ENCODE measurements at regions not wholly inside any gene's neighbourhood (a gene's known extent, or its start where the extent isn't known, plus 50 kb on each side); places are given as distances from the start of the nearest gene placed in this dataset.
"Not testable (repeated sequence)": the region's sequence is repeated elsewhere in the genome, so short reads cannot be mapped to it uniquely, and the experiment has no call there.

- H3K27ac Mint-ChIP-seq: no peak overlapping the region
- H3K27me3 Mint-ChIP-seq: peaks cover 4% of the 10 kb centered on the region
- H3K36me3 Mint-ChIP-seq (ENCODE audit: low read depth): no peaks in the 10 kb centered on the region
- no peak for ATAC-seq (replicated peaks)
- no peak overlapping the region for H3K4me3 Mint-ChIP-seq
- H3K4me1 Mint-ChIP-seq: no peaks in the 10 kb centered on the region
- no peaks in the 10 kb centered on the region for H3K9me3 Mint-ChIP-seq
These were observed 66.2 kb downstream of the SC5D start for GRCh38 chr11:121358760-121359159.

- no peak for ATAC-seq (replicated peaks)
- no peaks in the 10 kb centered on the region for H3K9me3 Mint-ChIP-seq
These were observed 67.0 kb downstream of the SC5D start for GRCh38 chr11:121359591-121359990.

GRCh38 chr11:121362955-121363354, 70.4 kb downstream of the SC5D start:
- H3K4me1 Mint-ChIP-seq: peaks cover 11% of the 10 kb centered on the region
- not testable (repeated sequence) for H3K36me3 Mint-ChIP-seq (ENCODE audit: low read depth); ATAC-seq (replicated peaks); H3K27ac Mint-ChIP-seq; H3K9me3 Mint-ChIP-seq; H3K27me3 Mint-ChIP-seq; H3K4me3 Mint-ChIP-seq

More at GRCh38 chr11:121359591-121359990, 67.0 kb downstream of the SC5D start:
- Mint-ChIP-seq H3K27ac (no peak overlapping the region), H3K4me1 (no peaks in the 10 kb centered on the region), H3K4me3 (no peak overlapping the region), H3K36me3 (ENCODE audit: low read depth) (no peaks in the 10 kb centered on the region), H3K27me3 (peaks cover 4% of the 10 kb centered on the region)

DNA sequence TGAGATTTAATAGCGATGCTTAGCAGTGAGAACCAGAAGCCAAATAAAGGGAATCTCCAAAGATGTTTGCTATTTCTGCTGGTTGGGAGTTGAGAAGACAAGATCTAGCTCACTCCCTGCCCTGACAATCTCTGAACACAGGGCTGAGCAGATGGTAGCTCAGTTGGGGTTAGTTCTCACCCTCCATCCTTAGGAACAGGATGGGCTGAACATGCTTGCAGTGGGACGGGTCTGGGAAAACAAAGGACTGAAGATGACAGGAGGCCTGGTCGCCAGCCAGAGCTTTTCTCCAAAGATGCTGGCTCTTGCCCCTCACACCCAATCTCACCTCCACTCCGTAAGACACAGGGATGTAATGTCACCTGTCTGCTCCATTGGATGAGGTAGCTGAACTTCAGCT, 72.7 kb downstream of the SC5D start:
- Mint-ChIP-seq H3K4me3 (no peak overlapping the region), H3K36me3 (ENCODE audit: low read depth) (no peaks in the 10 kb centered on the region), H3K27ac (no peak overlapping the region), H3K4me1 (peaks cover 12% of the 10 kb centered on the region), H3K27me3 (no peaks in the 10 kb centered on the region), H3K9me3 (no peaks in the 10 kb centered on the region)
- no peak for ATAC-seq (replicated peaks)

GRCh38 chr11:121366038-121366437, 73.5 kb downstream of the SC5D start:
- H3K27me3 Mint-ChIP-seq: no peaks in the 10 kb centered on the region
- ATAC-seq (replicated peaks): no peak
- peaks cover 12% of the 10 kb centered on the region for H3K4me1 Mint-ChIP-seq
- no peak overlapping the region for H3K27ac Mint-ChIP-seq
- no peak overlapping the region for H3K4me3 Mint-ChIP-seq
- H3K9me3 Mint-ChIP-seq: no peaks in the 10 kb centered on the region
- no peaks in the 10 kb centered on the region for H3K36me3 Mint-ChIP-seq (ENCODE audit: low read depth)

DNA sequence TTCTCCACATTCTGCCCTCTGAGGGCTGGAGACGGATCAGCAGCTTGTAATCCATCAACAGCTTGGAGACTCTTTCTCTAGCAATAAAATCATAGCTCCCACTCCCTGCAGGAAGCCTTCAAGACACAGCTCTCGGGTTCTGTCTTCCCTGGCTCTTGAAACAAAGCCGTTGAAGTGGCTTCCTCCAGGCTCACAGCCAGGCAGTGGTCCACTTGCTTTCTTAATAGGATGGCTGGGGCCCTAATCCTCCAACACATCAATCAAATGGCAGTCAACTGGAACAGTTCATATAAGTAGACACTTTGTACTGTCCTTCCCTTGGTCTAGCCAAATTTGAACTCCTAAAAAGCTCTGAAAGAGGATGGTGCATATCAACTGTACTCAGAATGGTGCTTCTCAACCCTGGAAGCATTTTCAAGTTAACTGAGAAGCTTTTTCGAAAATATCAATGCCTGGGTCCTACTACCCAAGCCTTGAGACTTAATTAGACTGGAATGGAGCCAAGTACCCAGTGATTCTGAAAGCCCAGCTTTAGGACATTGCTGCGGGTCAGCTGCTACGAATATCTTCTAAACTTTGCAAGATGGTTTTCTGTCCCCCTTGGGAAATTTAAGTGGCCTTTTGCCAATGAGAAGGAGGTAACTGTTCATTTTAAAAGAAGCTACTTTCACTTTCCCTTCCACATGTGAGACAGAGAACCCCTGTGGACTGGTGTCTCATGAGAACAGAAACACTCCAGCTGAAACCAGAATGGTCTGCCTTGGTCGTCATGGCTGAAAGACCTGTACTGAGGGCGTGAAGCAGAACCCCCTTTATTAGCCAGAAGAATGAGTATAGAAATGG, 74.7 kb downstream of the SC5D start:
- H3K36me3 Mint-ChIP-seq (ENCODE audit: low read depth): no peaks in the 10 kb centered on the region
- H3K4me3 Mint-ChIP-seq: peak overlapping the region; percentile 57
- H3K27me3 Mint-ChIP-seq: no peaks in the 10 kb centered on the region
- peaks cover 12% of the 10 kb centered on the region for H3K4me1 Mint-ChIP-seq
- ATAC-seq (replicated peaks): peak; percentile 73
- H3K27ac Mint-ChIP-seq: peak overlapping the region; percentile 61
- no peaks in the 10 kb centered on the region for H3K9me3 Mint-ChIP-seq

DNA sequence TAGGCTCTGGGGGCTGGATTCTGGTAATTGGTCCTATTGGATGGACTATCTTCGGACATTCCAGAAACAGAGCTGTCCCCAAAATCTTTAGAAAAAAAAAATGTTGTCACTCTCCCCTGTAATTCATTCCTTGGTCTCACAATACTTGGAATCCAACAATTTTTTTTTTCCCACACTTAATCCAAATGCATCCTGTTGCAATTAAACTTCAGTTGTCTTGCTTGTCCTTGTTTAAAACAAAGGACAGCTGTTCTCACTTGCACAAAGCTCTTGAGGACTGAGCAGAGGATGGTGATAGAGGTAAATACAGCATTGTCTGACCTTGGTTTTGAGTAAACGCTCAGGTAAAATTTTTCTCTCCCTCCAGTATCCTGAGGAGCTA, 75.3 kb downstream of the SC5D start:
- Mint-ChIP-seq H3K27me3 (no peaks in the 10 kb centered on the region), H3K9me3 (no peaks in the 10 kb centered on the region), H3K4me1 (peaks cover 12% of the 10 kb centered on the region), H3K27ac (peak overlapping the region; percentile 61), H3K4me3 (peak overlapping the region; percentile 57), H3K36me3 (ENCODE audit: low read depth) (no peaks in the 10 kb centered on the region)
- no peak for ATAC-seq (replicated peaks)

- Mint-ChIP-seq H3K27ac (no peak overlapping the region), H3K4me1 (peaks cover 12% of the 10 kb centered on the region)
These were observed 76.0 kb downstream of the SC5D start for GRCh38 chr11:121368364-121369240.

DNA sequence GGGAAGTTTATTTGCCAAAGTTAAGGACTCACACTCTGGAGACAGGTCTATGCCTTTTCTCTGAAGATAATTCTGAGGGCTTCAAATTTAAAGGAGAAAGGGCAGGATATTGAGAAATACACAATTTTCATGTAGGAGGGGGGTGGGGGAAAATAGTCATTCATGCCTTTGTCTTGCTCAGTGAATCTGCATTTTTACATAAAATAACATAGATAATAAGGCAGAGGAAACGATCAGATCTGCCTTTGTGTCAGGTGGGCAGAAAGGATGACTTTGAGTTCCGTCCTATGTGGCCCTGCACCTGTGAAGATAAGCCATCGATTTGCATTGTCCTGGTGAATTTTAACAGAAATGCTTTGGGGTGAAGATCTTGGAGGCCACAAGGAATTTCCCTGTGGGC, 76.8 kb downstream of the SC5D start:
- Mint-ChIP-seq H3K27me3 (no peaks in the 10 kb centered on the region), H3K4me3 (no peak overlapping the region), H3K4me1 (peaks cover 12% of the 10 kb centered on the region), H3K27ac (no peak overlapping the region), H3K9me3 (no peaks in the 10 kb centered on the region), H3K36me3 (ENCODE audit: low read depth) (no peaks in the 10 kb centered on the region)
- ATAC-seq (replicated peaks): no peak

More at GRCh38 chr11:121368364-121369240, 76.0 kb downstream of the SC5D start:
- ATAC-seq (replicated peaks): no peak
- Mint-ChIP-seq H3K36me3 (ENCODE audit: low read depth) (no peaks in the 10 kb centered on the region), H3K27me3 (no peaks in the 10 kb centered on the region), H3K4me3 (peak overlapping the region; percentile 57), H3K9me3 (no peaks in the 10 kb centered on the region)

DNA sequence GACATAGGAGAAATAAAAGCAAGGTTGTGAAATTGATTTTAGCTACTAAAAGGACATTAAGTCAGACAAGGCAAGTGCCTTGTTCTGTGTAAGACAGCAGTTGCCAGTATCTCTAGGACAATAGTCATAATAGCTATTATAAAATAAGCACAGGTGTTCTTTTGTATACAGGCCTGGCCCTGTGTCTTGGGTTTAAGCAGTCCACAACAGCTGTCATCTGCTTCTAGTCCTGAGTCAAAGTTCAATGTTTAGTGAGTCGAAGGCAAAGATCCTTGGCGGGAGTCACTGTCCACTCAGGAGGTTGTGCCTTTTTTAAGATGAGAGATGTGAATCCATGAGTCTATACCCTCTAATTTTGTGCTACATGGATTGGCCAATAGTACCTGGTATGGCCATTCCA, 79.5 kb downstream of the SC5D start:
- H3K4me3 Mint-ChIP-seq: no peak overlapping the region
- no peak for ATAC-seq (replicated peaks)
- H3K9me3 Mint-ChIP-seq: no peaks in the 10 kb centered on the region
- no peaks in the 10 kb centered on the region for H3K27me3 Mint-ChIP-seq
- H3K27ac Mint-ChIP-seq: no peak overlapping the region
- no peaks in the 10 kb centered on the region for H3K36me3 Mint-ChIP-seq (ENCODE audit: low read depth)
- peaks cover 18% of the 10 kb centered on the region for H3K4me1 Mint-ChIP-seq

- Mint-ChIP-seq H3K9me3 (no peaks in the 10 kb centered on the region), H3K27ac (no peak overlapping the region), H3K4me3 (peak overlapping the region; percentile 15), H3K4me1 (peaks cover 15% of the 10 kb centered on the region), H3K36me3 (ENCODE audit: low read depth) (no peaks in the 10 kb centered on the region), H3K27me3 (no peaks in the 10 kb centered on the region)
- ATAC-seq (replicated peaks): no peak
These were observed 79.3 kb upstream of the SORL1 start for GRCh38 chr11:121372671-121373429.

DNA sequence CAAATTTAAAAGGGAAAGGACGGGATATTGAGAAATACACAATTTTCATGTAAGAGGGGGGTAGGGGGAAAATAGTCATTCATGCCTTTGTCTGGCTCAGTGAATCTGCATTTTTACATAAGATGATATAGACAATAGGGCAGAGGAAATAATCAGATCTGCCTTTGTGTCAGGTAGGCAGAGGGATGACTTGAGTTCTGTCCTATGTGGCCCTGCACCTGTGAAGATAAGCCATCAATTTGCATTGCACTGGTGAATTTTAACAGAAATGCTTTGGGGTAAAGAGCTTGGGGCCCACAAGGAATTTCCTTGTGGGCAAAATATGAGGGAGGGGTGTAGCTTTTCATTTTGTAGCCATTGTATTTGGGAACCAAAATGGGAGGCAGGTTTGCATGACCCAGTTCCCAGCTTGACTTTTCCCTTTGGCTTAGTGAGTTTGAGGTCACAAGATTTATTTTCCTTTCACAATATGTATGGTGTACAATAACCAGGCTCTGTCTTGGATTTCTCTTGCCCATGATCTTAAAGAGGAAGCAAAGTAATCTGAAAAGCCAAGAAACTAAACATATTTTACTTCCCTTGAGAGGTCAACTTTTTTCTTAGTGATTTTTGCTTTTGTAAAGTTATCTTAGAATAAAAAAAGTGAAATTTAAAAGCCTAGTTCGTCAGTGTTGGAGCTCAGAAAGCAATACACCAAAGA, 77.7 kb upstream of the SORL1 start:
- Mint-ChIP-seq H3K27ac (peak overlapping the region; percentile 22), H3K4me1 (peaks cover 26% of the 10 kb centered on the region), H3K36me3 (ENCODE audit: low read depth) (no peaks in the 10 kb centered on the region), H3K9me3 (no peaks in the 10 kb centered on the region), H3K27me3 (no peaks in the 10 kb centered on the region), H3K4me3 (no peak overlapping the region)
- ATAC-seq (replicated peaks): no peak

DNA sequence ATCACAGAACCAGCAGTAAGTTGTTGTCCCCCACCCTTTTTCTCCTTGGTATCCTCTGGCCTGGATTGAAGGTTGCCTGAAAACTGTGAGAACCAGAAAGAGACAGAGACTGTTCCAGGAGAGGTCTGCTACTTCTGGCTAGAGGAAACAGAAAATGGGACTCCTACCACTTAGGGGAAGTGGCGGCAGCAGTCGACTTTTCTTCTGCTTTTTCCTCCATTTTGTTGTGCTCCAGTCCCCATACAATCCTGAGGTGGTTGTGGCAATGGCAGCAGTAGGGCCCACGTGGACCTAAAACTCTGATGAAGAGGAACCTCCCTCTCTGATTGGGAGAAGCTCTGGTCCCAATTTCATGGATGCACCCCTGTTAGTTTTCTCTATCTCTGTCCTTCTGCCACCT, 76.0 kb upstream of the SORL1 start:
- H3K27me3 Mint-ChIP-seq: no peaks in the 10 kb centered on the region
- H3K9me3 Mint-ChIP-seq: no peaks in the 10 kb centered on the region
- no peak overlapping the region for H3K27ac Mint-ChIP-seq
- ATAC-seq (replicated peaks): no peak
- H3K36me3 Mint-ChIP-seq (ENCODE audit: low read depth): no peaks in the 10 kb centered on the region
- H3K4me3 Mint-ChIP-seq: no peak overlapping the region
- H3K4me1 Mint-ChIP-seq: peaks cover 31% of the 10 kb centered on the region
